KG1 (cell line): ENCODE measurements at regions not wholly inside any gene's neighbourhood (a gene's known extent, or its start where the extent isn't known, plus 50 kb on each side); places are given as distances from the start of the nearest gene placed in this dataset.

Source experiments
- DNase-seq: peaks from one replicate; lab custom pipeline; 2025; lab: John Stamatoyannopoulos, UW

DNA sequence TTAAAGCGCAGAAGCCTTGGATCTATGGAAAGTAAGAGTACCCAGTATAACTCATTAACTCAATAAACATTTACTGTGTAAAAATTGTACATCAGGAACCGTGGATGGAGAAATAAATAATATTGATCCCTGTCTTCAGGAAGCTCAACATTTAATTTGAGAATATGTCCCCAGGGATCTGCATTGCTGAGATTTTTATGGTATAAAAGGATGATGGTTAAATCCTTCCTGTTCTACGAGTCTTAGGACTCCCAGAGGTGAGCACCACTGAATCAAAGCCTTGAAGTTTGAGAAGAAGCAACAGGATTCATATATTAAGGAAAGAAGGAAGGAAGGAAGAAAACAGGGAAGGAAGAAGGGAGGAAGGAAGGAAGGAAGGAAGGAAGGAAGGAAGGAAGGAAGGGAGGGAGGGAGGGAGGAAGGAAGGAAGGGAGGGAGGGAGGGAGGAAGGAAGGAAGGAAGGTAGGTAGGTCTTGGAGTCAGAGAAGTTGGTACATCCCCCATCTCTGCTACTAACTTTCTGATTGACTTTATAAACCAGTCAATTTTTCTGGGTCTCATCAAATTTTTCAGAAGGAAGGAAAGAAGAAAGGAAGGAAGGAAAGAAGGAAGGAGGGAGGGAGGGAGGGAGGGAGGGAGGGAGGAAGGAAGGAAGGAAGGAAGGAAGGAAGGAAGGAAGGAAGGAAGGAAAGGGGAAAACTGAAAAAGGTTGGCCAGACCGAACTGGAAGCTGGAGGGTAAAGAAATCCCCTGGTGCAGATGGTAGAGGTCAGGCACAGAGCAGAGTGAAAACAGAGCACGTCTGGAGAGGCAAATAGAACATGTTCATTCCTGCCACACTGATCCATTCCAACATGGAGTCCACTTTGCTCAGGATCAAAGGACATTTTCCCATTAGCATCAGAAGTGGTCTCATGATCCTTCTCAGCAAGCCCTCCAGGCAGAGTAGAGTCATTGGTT is 422.2 kb upstream of the CDH11 start:
- no peak for DNase-seq

- DNase-seq, result no peak
Measured at GRCh38 chr16:65541646-65542045, 419.8 kb upstream of the CDH11 start.

- no peak for DNase-seq
Measured at GRCh38 chr16:65540901-65541300, 419.0 kb upstream of the CDH11 start.

DNA sequence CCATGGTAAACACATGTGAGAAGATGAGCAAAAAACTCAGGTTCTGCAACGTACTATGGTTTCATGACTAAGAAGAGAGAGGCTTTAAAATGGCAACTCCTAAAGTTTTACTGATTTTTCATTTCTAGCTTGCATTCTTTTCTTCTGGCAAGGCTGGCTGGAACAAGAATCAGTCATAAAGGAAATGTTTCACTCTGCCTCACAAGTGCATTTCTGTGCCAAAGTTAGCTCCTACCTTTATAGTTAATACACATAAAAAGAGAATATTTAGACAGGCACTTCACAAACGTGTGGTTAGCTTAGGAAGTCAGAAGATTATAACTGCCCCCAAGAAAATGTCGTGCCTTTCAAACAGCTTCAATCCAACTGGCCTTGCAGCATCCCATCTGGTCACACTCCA is 417.1 kb upstream of the CDH11 start:
- no peak for DNase-seq

GRCh38 chr16:65537336-65537735 is 415.5 kb upstream of the CDH11 start:
- no peak for DNase-seq

- no peak for DNase-seq
Measured at GRCh38 chr16:65534121-65534528, 412.3 kb upstream of the CDH11 start.

GRCh38 chr16:65532846-65533245 is 411.0 kb upstream of the CDH11 start:
- DNase-seq, result no peak

GRCh38 chr16:65532258-65532657 is 410.4 kb upstream of the CDH11 start:
- no peak for DNase-seq

- DNase-seq, result no peak
Measured at GRCh38 chr16:65531475-65531874, 409.6 kb upstream of the CDH11 start.

GRCh38 chr16:65525707-65526106 is 403.8 kb upstream of the CDH11 start:
- DNase-seq, result no peak

- no peak for DNase-seq
Measured at GRCh38 chr16:65524997-65525396, 403.1 kb upstream of the CDH11 start.

GRCh38 chr16:65524231-65524630 is 402.4 kb upstream of the CDH11 start:
- DNase-seq, result no peak

- DNase-seq, result no peak
Measured at GRCh38 chr16:65523283-65523944, 401.6 kb upstream of the CDH11 start.

- DNase-seq, result no peak
Measured at GRCh38 chr16:65522412-65522811, 400.5 kb upstream of the CDH11 start.

DNA sequence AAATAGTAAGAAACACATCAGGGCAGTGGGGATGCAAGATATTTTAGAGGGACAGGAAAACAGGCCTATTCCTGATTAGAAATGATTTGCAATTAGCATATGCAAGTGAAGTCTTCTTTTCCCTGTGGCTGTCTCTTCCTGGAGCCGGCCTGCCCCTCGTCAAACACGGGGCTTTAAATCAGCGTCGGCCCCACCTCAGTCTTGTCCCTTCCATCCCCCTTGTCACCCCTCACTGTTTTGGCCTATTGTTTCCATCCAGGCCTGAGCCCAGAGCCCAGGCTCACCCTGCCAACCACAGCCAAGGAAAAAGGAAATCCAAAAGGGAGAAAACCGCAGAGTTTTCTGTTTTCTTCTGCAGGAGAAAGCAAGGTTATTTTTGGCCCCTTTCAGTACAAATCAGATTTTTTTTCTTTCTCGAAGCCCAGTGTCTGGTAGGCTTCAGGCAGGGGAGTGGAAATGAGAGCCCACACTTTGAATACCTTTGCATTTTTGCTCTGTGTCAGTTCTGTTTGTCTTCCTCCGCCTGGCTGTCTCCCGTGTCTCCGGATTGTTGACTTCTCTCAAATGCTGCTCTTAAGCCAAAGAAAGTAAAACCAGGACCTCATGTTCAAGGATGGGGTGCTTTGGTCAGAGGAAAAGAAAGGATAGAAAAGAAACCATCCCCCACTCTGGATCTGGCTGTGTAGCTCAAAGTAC is 399.9 kb upstream of the CDH11 start:
- no peak for DNase-seq

DNA sequence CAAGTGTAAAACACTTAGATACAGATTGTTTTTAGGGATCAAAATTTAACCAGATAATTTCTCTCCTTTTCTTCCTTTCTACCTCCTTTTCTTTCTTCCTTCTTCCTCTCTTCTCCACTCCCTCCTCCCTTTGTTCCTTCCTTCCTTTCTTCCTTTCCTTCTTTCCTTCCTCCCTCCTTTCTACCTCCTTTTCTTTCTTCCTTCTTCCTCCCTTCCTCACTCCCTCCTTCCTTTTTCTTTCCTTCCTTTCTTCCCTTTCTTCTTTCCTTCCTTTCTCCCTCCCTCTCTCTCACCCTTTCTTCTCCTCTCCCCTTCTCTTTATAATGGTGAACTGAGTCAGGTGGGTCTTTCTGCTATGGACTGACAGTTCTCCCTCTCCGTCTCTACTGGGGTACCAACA is 397.5 kb upstream of the CDH11 start:
- DNase-seq, result no peak

DNA sequence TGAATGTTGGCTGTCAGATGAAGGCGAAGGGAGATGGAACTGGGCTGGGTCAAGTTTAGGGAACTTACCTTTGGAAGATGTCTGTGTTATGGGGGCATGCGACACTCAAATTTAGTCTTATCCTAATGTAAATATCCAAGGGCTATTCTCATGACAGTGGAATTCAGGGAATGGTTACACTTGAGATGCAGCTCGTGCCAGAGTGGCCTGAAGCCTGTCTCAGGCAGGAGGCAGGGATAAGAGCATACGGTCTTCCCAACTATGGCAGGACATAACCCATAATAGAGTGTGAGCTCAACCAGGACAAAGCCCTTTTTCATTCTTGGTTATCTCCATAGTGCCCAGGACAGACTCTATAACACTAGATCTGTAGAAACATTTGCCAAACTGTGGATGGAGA is 393.3 kb upstream of the CDH11 start:
- no peak for DNase-seq

DNA sequence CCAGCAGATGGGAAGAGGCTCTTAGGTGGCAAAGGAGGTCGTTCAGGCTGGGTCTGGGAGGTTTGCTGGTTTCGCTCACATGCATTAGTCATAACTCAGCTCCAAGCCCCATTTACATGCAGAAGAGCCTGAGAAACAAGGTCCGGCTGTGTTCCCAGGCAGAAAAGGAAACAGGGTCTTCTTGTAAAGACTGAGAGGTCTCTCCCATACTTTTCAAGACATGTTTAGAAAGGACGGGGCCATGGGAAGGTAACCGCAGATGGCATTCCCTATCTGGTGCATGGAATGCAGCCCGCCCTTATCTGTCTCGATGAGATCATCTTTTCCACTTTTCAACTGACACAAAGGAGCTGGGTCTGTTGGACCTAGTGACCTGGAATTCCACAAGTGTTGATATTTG is 389.0 kb upstream of the CDH11 start:
- no peak for DNase-seq

- DNase-seq, result no peak
Measured at GRCh38 chr16:65510241-65510640, 388.4 kb upstream of the CDH11 start.

- no peak for DNase-seq
Measured at GRCh38 chr16:65509172-65509571, 387.3 kb upstream of the CDH11 start.

- no peak for DNase-seq
Measured at GRCh38 chr16:65500919-65501318, 379.1 kb upstream of the CDH11 start.

DNA sequence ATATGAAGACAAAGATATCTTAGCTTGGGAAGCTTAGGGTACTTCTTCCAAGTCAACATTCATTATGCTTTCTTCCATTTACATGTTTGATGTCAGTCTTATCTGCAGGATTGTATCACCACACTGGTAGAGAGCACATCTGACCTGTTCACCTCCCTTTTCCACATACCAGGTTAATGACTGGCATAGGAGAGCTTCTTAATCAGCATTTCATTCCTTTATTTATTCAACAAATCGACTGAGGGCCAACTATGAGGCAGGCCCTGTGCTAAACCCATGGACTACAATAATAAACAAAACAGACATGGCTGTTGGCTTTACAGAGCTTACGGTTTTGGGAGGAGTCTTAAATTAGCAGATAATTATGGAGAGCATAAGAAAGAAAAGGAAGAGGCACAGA is 378.1 kb upstream of the CDH11 start:
- DNase-seq, result no peak

DNA sequence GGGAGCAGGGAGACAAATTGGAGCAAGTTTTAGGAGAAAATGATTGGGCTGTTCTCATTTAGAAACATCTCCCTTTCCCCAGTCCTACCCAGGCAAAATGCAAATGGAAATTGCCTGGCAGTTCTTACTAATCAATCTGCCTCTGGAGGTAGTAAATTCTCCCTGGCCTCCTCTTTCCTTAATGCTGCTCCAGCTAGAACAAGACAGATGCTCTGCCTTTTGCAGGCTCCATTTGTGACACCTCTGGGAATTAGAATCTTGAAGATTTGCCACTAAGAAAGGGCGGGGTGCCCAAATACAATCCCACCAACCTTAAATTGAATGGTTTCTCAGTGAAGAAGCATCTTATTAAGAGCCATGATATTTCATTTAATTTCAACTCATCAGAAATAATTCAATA is 377.7 kb upstream of the CDH11 start:
- DNase-seq, result no peak
